ENCODE measurements at regions not wholly inside any gene's neighbourhood (a gene's known extent, or its start where the extent isn't known, plus 50 kb on each side); places are given as distances from the start of the nearest gene placed in this dataset.

DNA sequence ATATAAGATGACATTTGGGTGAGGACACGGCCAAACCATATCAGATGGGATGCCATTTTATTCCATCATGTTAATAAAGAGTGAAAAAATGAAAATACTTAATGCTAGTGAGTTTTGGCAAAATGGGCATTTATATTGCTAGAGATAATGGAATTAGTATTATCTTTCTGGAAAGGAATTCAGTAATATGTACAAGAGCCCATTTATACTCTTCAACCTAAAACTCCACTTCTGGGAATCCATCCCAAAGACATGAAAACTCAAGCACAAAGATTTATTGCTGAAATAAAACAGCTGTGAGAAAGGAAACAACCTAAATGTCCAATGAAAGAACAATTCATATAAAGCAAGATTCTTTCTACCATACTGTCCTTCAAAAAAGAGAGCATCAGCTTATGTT, 96.0 kb upstream of the TMEM168 start:
- TF ChIP-seq, protein P1, sequence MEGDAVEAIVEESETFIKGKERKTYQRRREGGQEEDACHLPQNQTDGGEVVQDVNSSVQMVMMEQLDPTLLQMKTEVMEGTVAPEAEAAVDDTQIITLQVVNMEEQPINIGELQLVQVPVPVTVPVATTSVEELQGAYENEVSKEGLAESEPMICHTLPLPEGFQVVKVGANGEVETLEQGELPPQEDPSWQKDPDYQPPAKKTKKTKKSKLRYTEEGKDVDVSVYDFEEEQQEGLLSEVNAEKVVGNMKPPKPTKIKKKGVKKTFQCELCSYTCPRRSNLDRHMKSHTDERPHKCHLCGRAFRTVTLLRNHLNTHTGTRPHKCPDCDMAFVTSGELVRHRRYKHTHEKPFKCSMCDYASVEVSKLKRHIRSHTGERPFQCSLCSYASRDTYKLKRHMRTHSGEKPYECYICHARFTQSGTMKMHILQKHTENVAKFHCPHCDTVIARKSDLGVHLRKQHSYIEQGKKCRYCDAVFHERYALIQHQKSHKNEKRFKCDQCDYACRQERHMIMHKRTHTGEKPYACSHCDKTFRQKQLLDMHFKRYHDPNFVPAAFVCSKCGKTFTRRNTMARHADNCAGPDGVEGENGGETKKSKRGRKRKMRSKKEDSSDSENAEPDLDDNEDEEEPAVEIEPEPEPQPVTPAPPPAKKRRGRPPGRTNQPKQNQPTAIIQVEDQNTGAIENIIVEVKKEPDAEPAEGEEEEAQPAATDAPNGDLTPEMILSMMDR (IDR thresholded peaks at IDR 0.05; ENCODE audit: low read length): no peak
- no peak for TF ChIP-seq EZH2 (IDR thresholded peaks at IDR 0.05; ENCODE audit: borderline replicate concordance, low read length)

Measured in OCI-LY1 (cell line).